HepG2 (cell line): ENCODE measurements at regions not wholly inside any gene's neighbourhood (a gene's known extent, or its start where the extent isn't known, plus 50 kb on each side); places are given as distances from the start of the nearest gene placed in this dataset.

Source experiments
- EZH2 ChIP-seq: conservative IDR thresholded peaks from 2 replicates; pipeline ENCODE4 v1.6.1; 2012; ENCODE audit warnings: mild to moderate bottlenecking, low read depth, low read length, moderate library complexity
- POLR2AphosphoS5 ChIP-seq: IDR thresholded peaks from 2 replicates; pipeline ENCODE4 v1.6.1; 2012; ENCODE audit warnings: low read depth, low read length
- PRDM10 ChIP-seq: sonication (generic); formaldehyde crosslinking; IDR thresholded peaks from 2 replicates; pipeline ENCODE4 v1.4.0; 2020; ENCODE audit warnings: low read depth, missing genetic modification reagents
- RNF2 ChIP-seq: fragments of 450-650 bp; conservative IDR thresholded peaks from 2 replicates; pipeline ENCODE4 v1.6.1; 2016; ENCODE audit warnings: low read depth
- RORA ChIP-seq: sonication (generic); formaldehyde crosslinking; IDR thresholded peaks from 2 replicates; pipeline ENCODE4 v1.5.0; 2020; ENCODE audit warnings: mild to moderate bottlenecking, missing genetic modification reagents, moderate library complexity
- ZBTB20 ChIP-seq: sonication (generic); formaldehyde crosslinking; IDR thresholded peaks from 2 replicates; pipeline ENCODE4 v1.8.1; 2023; ENCODE audit warnings: missing genetic modification reagents, low read depth, mild to moderate bottlenecking, borderline replicate concordance
- ZKSCAN8 ChIP-seq: IDR thresholded peaks from 2 replicates; pipeline ENCODE4 v1.6.1; 2016; ENCODE audit warnings: borderline replicate concordance, missing genetic modification reagents, missing compliant biosample characterization
- ZNF263 ChIP-seq: sonication (generic); formaldehyde crosslinking; IDR thresholded peaks from 2 replicates; pipeline ENCODE4 v1.4.0; 2020; ENCODE audit warnings: missing genetic modification reagents
- ZNF761 ChIP-seq: sonication (generic); formaldehyde crosslinking; conservative IDR thresholded peaks from 2 replicates; pipeline ENCODE4 v1.4.0; 2020; ENCODE audit warnings: mild to moderate bottlenecking, missing genetic modification reagents
- TF ChIP-seq, protein P1 (sequence below): sonication (generic); formaldehyde crosslinking; IDR thresholded peaks from 2 replicates; pipeline ENCODE4 v1.5.0; 2020; ENCODE audit warnings: mild to moderate bottlenecking, missing genetic modification reagents, moderate library complexity
- TF ChIP-seq, protein P2 (sequence below): sonication (generic); IDR thresholded peaks from 2 replicates; pipeline ENCODE4 v1.6.1; 2016; ENCODE audit warnings: low read depth, borderline replicate concordance

- no peak for TF ChIP-seq RORA (CRISPR knock-in tag)
- TF ChIP-seq POLR2AphosphoS5: no peak
- TF ChIP-seq ZKSCAN8 (CRISPR knock-in tag): no peak
- TF ChIP-seq, protein P1, sequence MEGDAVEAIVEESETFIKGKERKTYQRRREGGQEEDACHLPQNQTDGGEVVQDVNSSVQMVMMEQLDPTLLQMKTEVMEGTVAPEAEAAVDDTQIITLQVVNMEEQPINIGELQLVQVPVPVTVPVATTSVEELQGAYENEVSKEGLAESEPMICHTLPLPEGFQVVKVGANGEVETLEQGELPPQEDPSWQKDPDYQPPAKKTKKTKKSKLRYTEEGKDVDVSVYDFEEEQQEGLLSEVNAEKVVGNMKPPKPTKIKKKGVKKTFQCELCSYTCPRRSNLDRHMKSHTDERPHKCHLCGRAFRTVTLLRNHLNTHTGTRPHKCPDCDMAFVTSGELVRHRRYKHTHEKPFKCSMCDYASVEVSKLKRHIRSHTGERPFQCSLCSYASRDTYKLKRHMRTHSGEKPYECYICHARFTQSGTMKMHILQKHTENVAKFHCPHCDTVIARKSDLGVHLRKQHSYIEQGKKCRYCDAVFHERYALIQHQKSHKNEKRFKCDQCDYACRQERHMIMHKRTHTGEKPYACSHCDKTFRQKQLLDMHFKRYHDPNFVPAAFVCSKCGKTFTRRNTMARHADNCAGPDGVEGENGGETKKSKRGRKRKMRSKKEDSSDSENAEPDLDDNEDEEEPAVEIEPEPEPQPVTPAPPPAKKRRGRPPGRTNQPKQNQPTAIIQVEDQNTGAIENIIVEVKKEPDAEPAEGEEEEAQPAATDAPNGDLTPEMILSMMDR (CRISPR knock-in tag): no peak
- TF ChIP-seq EZH2: no peak
- TF ChIP-seq ZNF761 (CRISPR knock-in tag): no peak
- TF ChIP-seq ZBTB20 (CRISPR knock-in tag): no peak
- TF ChIP-seq ZNF263: no peak
- no peak for TF ChIP-seq RNF2
- TF ChIP-seq, protein P2, sequence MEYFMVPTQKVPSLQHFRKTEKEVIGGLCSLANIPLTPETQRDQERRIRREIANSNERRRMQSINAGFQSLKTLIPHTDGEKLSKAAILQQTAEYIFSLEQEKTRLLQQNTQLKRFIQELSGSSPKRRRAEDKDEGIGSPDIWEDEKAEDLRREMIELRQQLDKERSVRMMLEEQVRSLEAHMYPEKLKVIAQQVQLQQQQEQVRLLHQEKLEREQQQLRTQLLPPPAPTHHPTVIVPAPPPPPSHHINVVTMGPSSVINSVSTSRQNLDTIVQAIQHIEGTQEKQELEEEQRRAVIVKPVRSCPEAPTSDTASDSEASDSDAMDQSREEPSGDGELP: no peak
- TF ChIP-seq PRDM10 (CRISPR knock-in tag): no peak
These were observed 57.3 kb upstream of the BCAR3 start for GRCh38 chr1:93738926-93739325.
